Keratinocyte (primary cell): ENCODE measurements at regions not wholly inside any gene's neighbourhood (a gene's known extent, or its start where the extent isn't known, plus 50 kb on each side); places are given as distances from the start of the nearest gene placed in this dataset.

Source experiments
- DNase-seq: peaks from one replicate; pipeline ENCODE4 v3.0.0-alpha.2; 2011; ENCODE audit warnings: low read depth, missing footprints, low spot score
- FAIRE-seq: peaks from 2 replicates; lab custom pipeline; 2011; peaks lifted over from hg19 to GRCh38; lab: Jason Lieb, UNC
- H2AFZ ChIP-seq: 2 replicates; pipeline ENCODE4 v1.6.0; 2012; ENCODE audit warnings: low read length, control low read depth, inconsistent platforms; ENCODE audit not compliant: control insufficient read depth
- H3K27ac ChIP-seq: 2 replicates; pipeline ENCODE4 v1.5.1; 2011; ENCODE audit warnings: low read length; ENCODE audit not compliant: control insufficient read depth, insufficient read depth
- H3K27me3 ChIP-seq: 3 replicates; pipeline ENCODE4 v1.6.0; 2011; ENCODE audit warnings: low read length; ENCODE audit not compliant: control insufficient read depth, insufficient read depth; ENCODE audit errors: extremely low read depth
- H3K36me3 ChIP-seq, 2 experiments: 2 replicates in 1 of 2; 3 replicates in 1 of 2; pipeline ENCODE4 v1.5.1; 2011; ENCODE audit warnings: low read length in 2 of 2, mild to moderate bottlenecking in 1 of 2; ENCODE audit not compliant: control insufficient read depth in 2 of 2, insufficient read depth in 2 of 2; ENCODE audit errors: extremely low read depth in 1 of 2
- H3K4me1 ChIP-seq: 3 replicates; pipeline ENCODE4 v1.5.1; 2011; ENCODE audit warnings: low read length; ENCODE audit not compliant: control insufficient read depth, insufficient read depth; ENCODE audit errors: extremely low read depth
- H3K4me2 ChIP-seq: 3 replicates; pipeline ENCODE4 v1.6.0; 2011; ENCODE audit warnings: low read depth, low read length; ENCODE audit not compliant: control insufficient read depth, insufficient read depth; ENCODE audit errors: extremely low read depth
- H3K4me3 ChIP-seq, 3 experiments: fragments of 200-600 bp in 1 of 3; sonication (generic) in 1 of 3; 2 replicates in 2 of 3; 3 replicates in 1 of 3; pipeline ENCODE4 v1.5.1; 2011 to 2016; ENCODE audit warnings: low read length in 3 of 3, mild to moderate bottlenecking in 3 of 3, control low read depth in 2 of 3, inconsistent platforms in 1 of 3, low read depth in 1 of 3, mixed read lengths in 1 of 3, mixed run types in 1 of 3, moderate library complexity in 1 of 3; ENCODE audit not compliant: control insufficient read depth in 2 of 3, insufficient read depth in 2 of 3; ENCODE audit errors: extremely low read depth in 1 of 3
- H3K79me2 ChIP-seq: 2 replicates; pipeline ENCODE4 v1.6.0; 2012; ENCODE audit warnings: low read length; ENCODE audit not compliant: control insufficient read depth, insufficient read depth
- H3K9ac ChIP-seq: 3 replicates; pipeline ENCODE4 v1.6.0; 2011; ENCODE audit warnings: low read length; ENCODE audit not compliant: control insufficient read depth, insufficient read depth; ENCODE audit errors: extremely low read depth
- H3K9me1 ChIP-seq: 3 replicates; pipeline ENCODE4 v1.6.0; 2011; ENCODE audit warnings: low read length; ENCODE audit not compliant: control insufficient read depth, insufficient read depth; ENCODE audit errors: extremely low read depth
- H3K9me3 ChIP-seq: 2 replicates; pipeline ENCODE4 v1.5.1; 2012; ENCODE audit warnings: low read depth, low read length; ENCODE audit not compliant: control insufficient read depth
- H4K20me1 ChIP-seq: 3 replicates; pipeline ENCODE4 v1.6.0; 2011; ENCODE audit warnings: low read length; ENCODE audit not compliant: control insufficient read depth, insufficient read depth; ENCODE audit errors: extremely low read depth
- CTCF ChIP-seq, 3 experiments: IDR thresholded peaks in 1 of 3; conservative IDR thresholded peaks in 1 of 3; optimal IDR thresholded peaks in 1 of 3; 2 replicates in 2 of 3; 3 replicates in 1 of 3; pipeline versions ENCODE3 to v1.5.1; 2011; ENCODE audit warnings: low read length in 3 of 3, mild to moderate bottlenecking in 3 of 3, moderate library complexity in 2 of 3, control low read depth in 1 of 3, inconsistent platforms in 1 of 3; ENCODE audit not compliant: insufficient read depth in 2 of 3; ENCODE audit errors: extremely low read depth in 1 of 3
- EZH2 ChIP-seq: IDR thresholded peaks from one replicate; pipeline ENCODE4 v1.6.1; 2012; ENCODE audit warnings: inconsistent platforms, mild to moderate bottlenecking, low read length, moderate library complexity
- dilution Hi-C: fragments of 300-500 bp; cut with MboI; formaldehyde crosslinking; loops from one replicate; pipeline ENCODE4 v1.7.0; 2020; ENCODE audit warnings: low sequenced_read_pairs; ENCODE audit not compliant: extremely low pct_ligation_motif_present

- Histone ChIP-seq H3K27ac (no peak overlapping the region), H3K4me2 (no peak overlapping the region), H3K9me1 (no peaks in the 10 kb centered on the region), H3K4me3 (no peak overlapping the region), H3K9me3 (no peaks in the 10 kb centered on the region), H2AFZ (no peak overlapping the region), H3K79me2 (no peaks in the 10 kb centered on the region), H4K20me1 (no peaks in the 10 kb centered on the region), H3K27me3 (no peaks in the 10 kb centered on the region), H3K36me3 (no peaks in the 10 kb centered on the region), H3K4me1 (no peaks in the 10 kb centered on the region), H3K9ac (no peak overlapping the region)
- dilution Hi-C loops = no loop called here
- no peak for TF ChIP-seq EZH2
- no peak for TF ChIP-seq CTCF (optimal IDR thresholded peaks at IDR 0.05 in 1 of 3, IDR thresholded peaks at IDR 0.05 in 1 of 3, conservative IDR thresholded peaks at IDR 0.05 in 1 of 3; ENCODE audit: extremely low read depth in 1 of 3, insufficient read depth in 2 of 3, low read length in 3 of 3)
- FAIRE-seq = no peak
- DNase-seq = no peak
These were observed 765.8 kb upstream of the POM121L12 start for GRCh38 chr7:52269669-52270068.

- Histone ChIP-seq H4K20me1 (no peaks in the 10 kb centered on the region), H2AFZ (no peak overlapping the region), H3K36me3 (no peaks in the 10 kb centered on the region), H3K9me3 (no peaks in the 10 kb centered on the region), H3K9me1 (no peaks in the 10 kb centered on the region), H3K79me2 (no peaks in the 10 kb centered on the region), H3K4me1 (no peaks in the 10 kb centered on the region), H3K4me3 (no peak overlapping the region), H3K9ac (no peak overlapping the region), H3K27me3 (no peaks in the 10 kb centered on the region), H3K4me2 (no peak overlapping the region), H3K27ac (no peak overlapping the region)
- TF ChIP-seq CTCF (optimal IDR thresholded peaks at IDR 0.05 in 1 of 3, IDR thresholded peaks at IDR 0.05 in 1 of 3, conservative IDR thresholded peaks at IDR 0.05 in 1 of 3; ENCODE audit: extremely low read depth in 1 of 3, insufficient read depth in 2 of 3, low read length in 3 of 3) = no peak
- dilution Hi-C loops = no loop called here
- FAIRE-seq (no peak), DNase-seq (no peak)
These were observed 774.4 kb upstream of the POM121L12 start for GRCh38 chr7:52261057-52261456.
